IMR-90 (cell line): ENCODE measurements at regions not wholly inside any gene's neighbourhood (a gene's known extent, or its start where the extent isn't known, plus 50 kb on each side); places are given as distances from the start of the nearest gene placed in this dataset.

Experiments
- ATAC-seq: fragments of 200-7000 bp; cut with Tn5 transposase; 2 replicates; pipeline ENCODE4 v1.9.1; 2020; ENCODE audit warnings: low read depth, mild to moderate bottlenecking, moderate library complexity
- BruUV-seq: library from RNA; stranded (reverse); fragments of 400-500 nt; replicated peaks from 2 replicates; lab custom pipeline; 2021; lab: Mats Ljungman, UMichigan
- CTCF ChIA-PET: fragments of 300-600 bp; formaldehyde crosslinking; extraction: SDS; loops from one replicate; lab custom pipeline; 2021; ENCODE audit warnings: antibody characterized with exemption; lab: Yijun Ruan, JAX
- POLR2A ChIA-PET: fragments of 300-600 bp; sonication (Branson Sonifier 250); formaldehyde crosslinking; loops from one replicate; lab custom pipeline; 2022; ENCODE audit warnings: antibody characterized with exemption; ENCODE audit not compliant: unreplicated experiment; lab: Charles Lee
- DNase-seq: peaks from one replicate; pipeline ENCODE4 v3.0.0; 2013
- H2AFZ ChIP-seq: replicated peaks from 2 replicates; pipeline ENCODE3; 2013; ENCODE audit warnings: low read length, mild to moderate bottlenecking; ENCODE audit not compliant: poor library complexity
- H2AK5ac ChIP-seq: 2 replicates; pipeline ENCODE4 v1.6.1; 2013; ENCODE audit warnings: low read depth, low read length, inconsistent platforms
- H2AK9ac ChIP-seq: replicated peaks from 2 replicates; pipeline ENCODE3; 2013; ENCODE audit warnings: mild to moderate bottlenecking, low read depth, low read length, moderate library complexity; ENCODE audit not compliant: poor library complexity
- H2BK120ac ChIP-seq: 2 replicates; pipeline ENCODE4 v1.6.1; 2013; ENCODE audit warnings: low read depth, low read length, inconsistent platforms
- H2BK15ac ChIP-seq: 3 replicates; pipeline ENCODE4 v1.6.1; 2013; ENCODE audit warnings: low read depth, low read length, inconsistent platforms
- H2BK20ac ChIP-seq: 2 replicates; pipeline ENCODE4 v1.6.1; 2013; ENCODE audit warnings: low read depth, mild to moderate bottlenecking, inconsistent platforms, low read length, moderate library complexity
- H2BK5ac ChIP-seq: 2 replicates; pipeline ENCODE4 v1.6.1; 2013; ENCODE audit warnings: mild to moderate bottlenecking, low read depth, low read length, inconsistent platforms; ENCODE audit not compliant: poor library complexity, severe bottlenecking
- H3K14ac ChIP-seq: replicated peaks from 2 replicates; pipeline ENCODE4 v1.6.1; 2013; ENCODE audit warnings: low read depth, low read length, inconsistent platforms
- H3K18ac ChIP-seq: 2 replicates; pipeline ENCODE4 v1.6.1; 2013; ENCODE audit warnings: low read depth, low read length, control low read depth
- H3K23ac ChIP-seq: 2 replicates; pipeline ENCODE4 v1.6.1; 2013; ENCODE audit warnings: low read depth, low read length, inconsistent platforms
- H3K27ac ChIP-seq: 2 replicates; pipeline ENCODE4 v1.5.1; 2013; ENCODE audit warnings: mild to moderate bottlenecking, control low read depth, low read length; ENCODE audit not compliant: insufficient read depth
- H3K27me3 ChIP-seq: 2 replicates; pipeline ENCODE4 v1.6.1; 2013; ENCODE audit warnings: low read length; ENCODE audit not compliant: control insufficient read depth, insufficient read depth
- H3K36me3 ChIP-seq: 2 replicates; pipeline ENCODE4 v1.6.1; 2013; ENCODE audit warnings: low read length, mixed read lengths; ENCODE audit not compliant: control insufficient read depth, insufficient read depth
- H3K4ac ChIP-seq: 2 replicates; pipeline ENCODE4 v1.6.1; 2013; ENCODE audit warnings: low read depth, low read length, inconsistent platforms
- H3K4me1 ChIP-seq: 2 replicates; pipeline ENCODE4 v1.6.1; 2013; ENCODE audit warnings: low read length, mixed read lengths; ENCODE audit not compliant: control insufficient read depth, insufficient read depth
- H3K4me2 ChIP-seq: 2 replicates; pipeline ENCODE4 v1.6.1; 2013; ENCODE audit warnings: low read depth, mild to moderate bottlenecking, control low read depth, low read length, moderate library complexity
- H3K4me3 ChIP-seq: 2 replicates; pipeline ENCODE4 v1.5.1; 2013; ENCODE audit warnings: low read depth, mild to moderate bottlenecking, control low read depth, low read length, moderate library complexity; ENCODE audit not compliant: insufficient read depth
- H3K56ac ChIP-seq: 2 replicates; pipeline ENCODE4 v1.6.1; 2013; ENCODE audit warnings: low read length, inconsistent platforms; ENCODE audit not compliant: insufficient read depth; ENCODE audit errors: extremely low read depth
- H3K79me1 ChIP-seq, 2 experiments: 2 replicates each; pipeline ENCODE4 v1.6.1; 2013; ENCODE audit warnings: low read length in 2 of 2, inconsistent platforms in 1 of 2, low read depth in 1 of 2
- H3K9ac ChIP-seq: 2 replicates; pipeline ENCODE4 v1.6.1; 2013; ENCODE audit warnings: low read depth, low read length, control low read depth
- H3K9me1 ChIP-seq: 2 replicates; pipeline ENCODE4 v1.6.1; 2013; ENCODE audit warnings: low read length, inconsistent platforms; ENCODE audit not compliant: insufficient read depth
- H3K9me3 ChIP-seq: 2 replicates; pipeline ENCODE4 v1.6.1; 2013; ENCODE audit warnings: low read length; ENCODE audit not compliant: control insufficient read depth, insufficient read depth
- H4K20me1 ChIP-seq: 2 replicates; pipeline ENCODE4 v1.6.1; 2013; ENCODE audit warnings: low read length, inconsistent platforms; ENCODE audit not compliant: insufficient read depth
- H4K5ac ChIP-seq: 2 replicates; pipeline ENCODE4 v1.6.1; 2013; ENCODE audit warnings: mild to moderate bottlenecking, low read depth, low read length, control low read depth
- H4K8ac ChIP-seq, 2 experiments: 2 replicates each; pipeline ENCODE4 v1.6.1; 2013; ENCODE audit warnings: low read depth in 2 of 2, low read length in 2 of 2, control low read depth in 1 of 2, inconsistent platforms in 1 of 2
- H4K91ac ChIP-seq: 2 replicates; pipeline ENCODE4 v1.6.1; 2013; ENCODE audit warnings: low read depth, low read length, inconsistent platforms; ENCODE audit not compliant: insufficient read depth
- BHLHE40 ChIP-seq: fragments of 150-350 bp; IDR thresholded peaks from 2 replicates; pipeline ENCODE4 v1.6.1; 2016; ENCODE audit warnings: mild to moderate bottlenecking, low read depth, low read length
- CEBPB ChIP-seq: IDR thresholded peaks from 2 replicates; pipeline ENCODE4 v1.6.1; 2012; ENCODE audit warnings: low read depth, low read length, improper control_type of control experiment
- CHD1 ChIP-seq: IDR thresholded peaks from 2 replicates; pipeline ENCODE4 v1.6.1; 2012; ENCODE audit warnings: low read depth, low read length, improper control_type of control experiment
- CTCF ChIP-seq: conservative IDR thresholded peaks from 2 replicates; pipeline ENCODE4 v1.5.1; 2012; ENCODE audit warnings: mild to moderate bottlenecking, low read depth, low read length, improper control_type of control experiment
- ELK1 ChIP-seq: fragments of 150-350 bp; IDR thresholded peaks from 2 replicates; pipeline ENCODE4 v1.6.1; 2016; ENCODE audit warnings: low read depth, mild to moderate bottlenecking, low read length, moderate library complexity, borderline replicate concordance
- FOS ChIP-seq: fragments of 150-350 bp; IDR thresholded peaks from 2 replicates; pipeline ENCODE4 v1.6.1; 2016; ENCODE audit warnings: low read depth, low read length
- MAFK ChIP-seq: IDR thresholded peaks from 2 replicates; pipeline ENCODE4 v1.6.1; 2012; ENCODE audit warnings: low read depth, low read length, improper control_type of control experiment
- MAZ ChIP-seq: IDR thresholded peaks from 2 replicates; pipeline ENCODE4 v1.6.1; 2012; ENCODE audit warnings: low read depth, mild to moderate bottlenecking, low read length, improper control_type of control experiment, moderate library complexity, borderline replicate concordance
- MXI1 ChIP-seq: IDR thresholded peaks from 2 replicates; pipeline ENCODE4 v1.6.1; 2012; ENCODE audit warnings: low read depth, mild to moderate bottlenecking, low read length, moderate library complexity, borderline replicate concordance
- NFE2L2 ChIP-seq: fragments of 150-350 bp; IDR thresholded peaks from 2 replicates; pipeline ENCODE4 v1.6.1; 2016; ENCODE audit warnings: low read depth, mild to moderate bottlenecking, low read length
- POLR2A ChIP-seq: IDR thresholded peaks from 2 replicates; pipeline ENCODE4 v1.6.1; 2012; ENCODE audit warnings: mild to moderate bottlenecking, low read depth, low read length
- RAD21 ChIP-seq: IDR thresholded peaks from 2 replicates; pipeline ENCODE4 v1.6.1; 2012; ENCODE audit warnings: low read length, improper control_type of control experiment
- RFX5 ChIP-seq: IDR thresholded peaks from 2 replicates; pipeline ENCODE4 v1.8.0; 2012; ENCODE audit warnings: low read depth, mild to moderate bottlenecking, low read length, moderate library complexity
- SMC3 ChIP-seq: fragments of 150-350 bp; IDR thresholded peaks from 2 replicates; pipeline ENCODE4 v1.6.1; 2016; ENCODE audit warnings: low read depth, mild to moderate bottlenecking, antibody characterized with exemption, low read length, moderate library complexity
- WGBS, 2 experiments: methylation state at CpG; one replicate each; pipeline versions ENCODE4 v1.1.5 to v1.1.7; 2013; ENCODE audit warnings: missing lambda C conversion rate in 2 of 2; ENCODE audit not compliant: insufficient read length in 1 of 2; ENCODE audit errors: extremely low coverage in 2 of 2; 5-methylcytosine and 5-hydroxymethylcytosine counted together
- dilution Hi-C: fragments of 300-500 bp; cut with HindIII; formaldehyde crosslinking; loops from one replicate; pipeline ENCODE4 v1.14.3; 2018; ENCODE audit warnings: low sequenced_read_pairs; ENCODE audit not compliant: unreplicated experiment
- in situ Hi-C: fragments of 300-500 bp; cut with MboI; formaldehyde crosslinking; loops from 3 replicates; pipeline ENCODE4 v1.14.3; 2019; ENCODE audit warnings: low sequenced_read_pairs, inconsistent platforms, mixed read lengths
- intact Hi-C: fragments of 100-400 bp; cut with micrococcal nuclease; formaldehyde crosslinking; loops from 2 replicates; pipeline ENCODE4 v1.10.0; 2022
- TF ChIP-seq, protein P1 (sequence below): fragments of 150-350 bp; IDR thresholded peaks from 2 replicates; pipeline ENCODE4 v1.6.1; 2017; ENCODE audit warnings: mild to moderate bottlenecking, antibody characterized with exemption, low read length, low read depth

- intact Hi-C loops: no loop called here
- Histone ChIP-seq H3K56ac (no peak overlapping the region), H3K9me1 (no peaks in the 10 kb centered on the region), H3K4ac (no peak overlapping the region), H4K91ac (no peak overlapping the region), H4K20me1 (no peaks in the 10 kb centered on the region), H3K4me1 (no peaks in the 10 kb centered on the region), H3K14ac (no peak overlapping the region), H2AK9ac (no peak overlapping the region), H2BK15ac (no peak overlapping the region), H2BK20ac (no peak overlapping the region), H3K23ac (no peak overlapping the region), H2AK5ac (no peak overlapping the region), H3K18ac (no peak overlapping the region), H3K27ac (no peak overlapping the region), H4K8ac (no peak overlapping the region), H2BK120ac (no peak overlapping the region), H2AFZ (no peak overlapping the region), H3K27me3 (no peaks in the 10 kb centered on the region), H4K5ac (no peak overlapping the region), H3K9me3 (peaks cover 3% of the 10 kb centered on the region), H3K4me3 (no peak overlapping the region), H3K9ac (no peak overlapping the region), H3K79me1 (no peaks in the 10 kb centered on the region), H2BK5ac (no peak overlapping the region), H3K4me2 (no peak overlapping the region), H3K36me3 (no peaks in the 10 kb centered on the region)
- dilution Hi-C loops: no loop called here
- WGBS, 2 experiments: no CpG with 5 or more reads among the region's 4 CpGs
- TF ChIP-seq RAD21: no peak
- no peak for TF ChIP-seq RFX5
- no peak for TF ChIP-seq POLR2A
- TF ChIP-seq MXI1: no peak
- no peak for TF ChIP-seq SMC3
- TF ChIP-seq FOS: no peak
- no peak for TF ChIP-seq NFE2L2
- no peak for TF ChIP-seq MAFK
- no peak for TF ChIP-seq CHD1
- TF ChIP-seq BHLHE40: no peak
- TF ChIP-seq, protein P1, sequence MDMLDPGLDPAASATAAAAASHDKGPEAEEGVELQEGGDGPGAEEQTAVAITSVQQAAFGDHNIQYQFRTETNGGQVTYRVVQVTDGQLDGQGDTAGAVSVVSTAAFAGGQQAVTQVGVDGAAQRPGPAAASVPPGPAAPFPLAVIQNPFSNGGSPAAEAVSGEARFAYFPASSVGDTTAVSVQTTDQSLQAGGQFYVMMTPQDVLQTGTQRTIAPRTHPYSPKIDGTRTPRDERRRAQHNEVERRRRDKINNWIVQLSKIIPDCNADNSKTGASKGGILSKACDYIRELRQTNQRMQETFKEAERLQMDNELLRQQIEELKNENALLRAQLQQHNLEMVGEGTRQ: no peak
- no peak for TF ChIP-seq CTCF
- no peak for TF ChIP-seq MAZ
- no peak for TF ChIP-seq ELK1
- no peak for TF ChIP-seq CEBPB
- no peak for DNase-seq
- BruUV-seq: no TSS peak
- no peak for ATAC-seq
- POLR2A ChIA-PET: no interaction called here
- in situ Hi-C loops: no loop called here
- CTCF ChIA-PET: no interaction called here
Measured at GRCh38 chr9:103702572-103702971, 391.5 kb upstream of the SMC2 start.
